ENCODE measurements at regions not wholly inside any gene's neighbourhood (a gene's known extent, or its start where the extent isn't known, plus 50 kb on each side); places are given as distances from the start of the nearest gene placed in this dataset.

GRCh38 chr10:123558651-123559050, 107.5 kb upstream of the GPR26 start:
- no peak for TF ChIP-seq CTCF (IDR thresholded peaks at IDR 0.05)
- H3K36me3 ChIP-seq (ENCODE audit: low read depth), result no peaks in the 10 kb centered on the region
- no peaks in the 10 kb centered on the region for H3K9me3 ChIP-seq
- DNase-seq (no peak), ATAC-seq (no peak)
- intact Hi-C loops (cut with DNase I, micrococcal nuclease), result loop anchor here in 1 of 2 donors (5.0 kb wide), 1 partner anchor 426 kb away; no protein-coding TSS in a partner anchor
- no peaks in the 10 kb centered on the region for H3K4me1 ChIP-seq (ENCODE audit: low read depth)
- H3K4me3 ChIP-seq, result no peak overlapping the region

- Histone ChIP-seq H3K36me3 (ENCODE audit: low read depth) (no peaks in the 10 kb centered on the region), H3K9me3 (no peaks in the 10 kb centered on the region), H3K4me1 (ENCODE audit: low read depth) (no peaks in the 10 kb centered on the region), H3K4me3 (no peak overlapping the region)
- DNase-seq (peak; percentile 65 to 83 (median 81)), ATAC-seq (peak; percentile 92)
- peak; percentile 96 for TF ChIP-seq CTCF (IDR thresholded peaks at IDR 0.05)
- intact Hi-C loops (cut with DNase I, micrococcal nuclease), result loop anchor here in 1 of 2 donors (5.0 kb wide), 1 partner anchor 427 kb away; no protein-coding TSS in a partner anchor
Observed at GRCh38 chr10:123559066-123559822, 106.9 kb upstream of the GPR26 start.

- intact Hi-C loops (cut with DNase I, micrococcal nuclease), result loop anchor here in 1 of 2 donors (5.0 to 10.0 kb wide), 2 partner anchors 427 to 515 kb away; no protein-coding TSS in a partner anchor
- no peaks in the 10 kb centered on the region for H3K36me3 ChIP-seq (ENCODE audit: low read depth)
- TF ChIP-seq CTCF (IDR thresholded peaks at IDR 0.05), result no peak
- no peak overlapping the region for H3K4me3 ChIP-seq
- DNase-seq (no peak), ATAC-seq (no peak)
- H3K4me1 ChIP-seq (ENCODE audit: low read depth), result no peaks in the 10 kb centered on the region
- H3K9me3 ChIP-seq, result no peaks in the 10 kb centered on the region
Observed at GRCh38 chr10:123559823-123560092, 106.4 kb upstream of the GPR26 start.

- ATAC-seq (no peak), DNase-seq (no peak)
- H3K36me3 ChIP-seq (ENCODE audit: low read depth), result no peaks in the 10 kb centered on the region
- intact Hi-C loops (cut with DNase I, micrococcal nuclease), result loop anchor here in 1 of 2 donors (10.0 kb wide), 1 partner anchor 516 kb away; no protein-coding TSS in a partner anchor
- H3K4me3 ChIP-seq, result no peak overlapping the region
- no peak for TF ChIP-seq CTCF (IDR thresholded peaks at IDR 0.05)
- H3K4me1 ChIP-seq (ENCODE audit: low read depth), result no peaks in the 10 kb centered on the region
- H3K9me3 ChIP-seq, result no peaks in the 10 kb centered on the region
Observed at GRCh38 chr10:123560301-123561140, 105.6 kb upstream of the GPR26 start.

- DNase-seq (no peak), ATAC-seq (no peak)
- TF ChIP-seq CTCF (IDR thresholded peaks at IDR 0.05), result no peak
- H3K4me3 ChIP-seq, result no peak overlapping the region
- H3K4me1 ChIP-seq (ENCODE audit: low read depth), result no peaks in the 10 kb centered on the region
- H3K36me3 ChIP-seq (ENCODE audit: low read depth), result no peaks in the 10 kb centered on the region
- intact Hi-C loops (cut with DNase I, micrococcal nuclease), result loop anchor here in 1 of 2 donors (10.0 kb wide), 1 partner anchor 516 kb away; no protein-coding TSS in a partner anchor
- no peaks in the 10 kb centered on the region for H3K9me3 ChIP-seq
Observed at GRCh38 chr10:123561141-123561440, 105.1 kb upstream of the GPR26 start.
